ENCODE measurements at regions not wholly inside any gene's neighbourhood (a gene's known extent, or its start where the extent isn't known, plus 50 kb on each side); places are given as distances from the start of the nearest gene placed in this dataset.

DNA sequence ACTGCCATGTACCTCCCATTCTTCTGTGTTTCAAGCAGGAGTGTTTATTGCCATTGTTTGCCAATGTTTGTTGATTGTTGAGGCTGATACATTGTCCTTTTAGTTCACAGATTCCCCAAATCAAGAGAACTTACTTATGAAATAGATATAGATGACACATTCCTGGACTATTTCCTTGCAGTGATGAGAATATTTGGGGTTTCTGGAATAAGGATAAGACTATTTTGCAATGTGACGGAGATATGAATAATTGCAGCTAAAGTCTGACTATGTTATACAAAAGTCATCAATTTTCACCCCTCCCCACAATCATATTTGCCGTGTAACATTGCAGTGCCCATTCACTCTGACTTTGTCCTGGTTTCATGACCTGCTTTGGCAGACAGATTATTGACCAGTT lies 460.8 kb downstream of the CDH10 start:
- no peaks in the 10 kb centered on the region for H3K4me1 ChIP-seq
- H3K9me3 ChIP-seq = peaks cover 0 to 5% (median 0%) of the 10 kb centered on the region in 3 donors
- intact Hi-C loops (cut with DNase I) = no loop called here
- H3K27ac ChIP-seq = no peak overlapping the region
- no peak for TF ChIP-seq POLR2A (IDR thresholded peaks at IDR 0.05)
- TF ChIP-seq, protein P1, sequence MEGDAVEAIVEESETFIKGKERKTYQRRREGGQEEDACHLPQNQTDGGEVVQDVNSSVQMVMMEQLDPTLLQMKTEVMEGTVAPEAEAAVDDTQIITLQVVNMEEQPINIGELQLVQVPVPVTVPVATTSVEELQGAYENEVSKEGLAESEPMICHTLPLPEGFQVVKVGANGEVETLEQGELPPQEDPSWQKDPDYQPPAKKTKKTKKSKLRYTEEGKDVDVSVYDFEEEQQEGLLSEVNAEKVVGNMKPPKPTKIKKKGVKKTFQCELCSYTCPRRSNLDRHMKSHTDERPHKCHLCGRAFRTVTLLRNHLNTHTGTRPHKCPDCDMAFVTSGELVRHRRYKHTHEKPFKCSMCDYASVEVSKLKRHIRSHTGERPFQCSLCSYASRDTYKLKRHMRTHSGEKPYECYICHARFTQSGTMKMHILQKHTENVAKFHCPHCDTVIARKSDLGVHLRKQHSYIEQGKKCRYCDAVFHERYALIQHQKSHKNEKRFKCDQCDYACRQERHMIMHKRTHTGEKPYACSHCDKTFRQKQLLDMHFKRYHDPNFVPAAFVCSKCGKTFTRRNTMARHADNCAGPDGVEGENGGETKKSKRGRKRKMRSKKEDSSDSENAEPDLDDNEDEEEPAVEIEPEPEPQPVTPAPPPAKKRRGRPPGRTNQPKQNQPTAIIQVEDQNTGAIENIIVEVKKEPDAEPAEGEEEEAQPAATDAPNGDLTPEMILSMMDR (IDR thresholded peaks at IDR 0.05) = no peak
- no peak for DNase-seq
- no peaks in the 10 kb centered on the region for H3K36me3 ChIP-seq
- no peak overlapping the region for H3K4me3 ChIP-seq
- no peaks in the 10 kb centered on the region for H3K27me3 ChIP-seq
- 78 to 92% methylated on average over 2 of the region's 2 CpGs for WGBS, 2 donors

DNA sequence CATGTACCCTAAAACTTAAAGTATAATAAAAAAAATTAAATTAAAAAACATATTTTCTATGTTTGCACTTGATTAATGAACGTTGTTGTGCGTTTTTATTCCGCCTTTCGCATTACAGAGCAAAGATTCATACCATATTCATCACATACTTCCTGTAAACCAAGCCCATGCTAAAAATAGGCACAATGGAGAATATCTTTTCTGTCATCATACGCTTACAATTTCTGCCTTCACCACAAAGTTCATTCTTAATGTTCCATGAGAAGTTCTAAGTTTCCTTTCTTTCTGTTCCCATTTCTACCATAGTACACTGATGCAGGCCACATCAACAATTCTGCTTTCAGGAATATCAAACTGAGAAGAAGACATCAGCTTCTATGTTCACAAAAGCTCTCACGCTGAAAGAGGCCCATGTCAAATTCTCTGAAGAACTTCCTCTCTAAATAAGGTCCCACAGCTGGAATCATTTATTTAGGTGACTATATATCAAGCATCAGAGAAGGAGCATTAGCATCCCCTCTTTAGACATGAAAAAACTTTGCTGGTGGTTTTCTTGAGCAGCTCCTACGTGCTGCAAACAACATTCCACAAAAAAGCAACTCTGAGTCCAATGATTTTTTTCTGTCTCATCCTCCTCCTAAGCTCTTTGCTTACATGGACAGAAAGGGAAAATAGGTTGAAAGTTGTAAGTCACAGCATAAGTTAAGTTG lies 456.4 kb downstream of the CDH10 start:
- Histone ChIP-seq H3K9me3 (peaks cover 0 to 4% (median 0%) of the 10 kb centered on the region in 3 donors), H3K27ac (no peak overlapping the region), H3K4me1 (no peaks in the 10 kb centered on the region), H3K4me3 (no peak overlapping the region), H3K36me3 (no peaks in the 10 kb centered on the region), H3K27me3 (no peaks in the 10 kb centered on the region)
- DNase-seq = no peak
- WGBS, 2 donors = 57 to 66% methylated on average over 7 of the region's 7 CpGs
- no peak for TF ChIP-seq POLR2A (IDR thresholded peaks at IDR 0.05)
- TF ChIP-seq, protein P1 (IDR thresholded peaks at IDR 0.05) = no peak
- intact Hi-C loops (cut with DNase I) = no loop called here

DNA sequence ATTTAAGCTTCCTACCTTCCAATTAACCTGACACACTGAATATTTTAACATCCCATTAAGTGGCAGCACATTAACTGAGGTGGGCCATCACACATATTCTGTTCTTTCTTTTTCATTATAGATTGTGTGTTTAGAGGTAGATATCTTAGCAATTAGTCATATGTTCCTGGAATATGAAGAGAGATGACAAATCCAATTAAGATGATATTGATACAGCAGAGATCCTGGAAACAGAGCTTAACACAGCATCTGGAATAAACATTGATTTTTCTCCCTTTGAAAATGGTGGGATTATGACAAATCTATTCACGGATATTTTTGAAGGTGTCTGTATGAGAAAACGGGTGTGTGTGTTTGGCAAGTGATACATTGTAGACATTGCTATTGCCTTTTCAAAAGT lies 448.0 kb downstream of the CDH10 start:
- no peaks in the 10 kb centered on the region for H3K27me3 ChIP-seq
- H3K4me3 ChIP-seq = no peak overlapping the region
- no peak for TF ChIP-seq POLR2A (IDR thresholded peaks at IDR 0.05)
- TF ChIP-seq, protein P1 (IDR thresholded peaks at IDR 0.05) = no peak
- intact Hi-C loops (cut with DNase I) = no loop called here
- peaks cover 0 to 8% (median 4%) of the 10 kb centered on the region in 3 donors for H3K9me3 ChIP-seq
- no peaks in the 10 kb centered on the region for H3K36me3 ChIP-seq
- H3K4me1 ChIP-seq = no peaks in the 10 kb centered on the region
- DNase-seq = no peak
- no peak overlapping the region for H3K27ac ChIP-seq
- 48 to 72% methylated on average over 2 of the region's 2 CpGs for WGBS, 2 donors

DNA sequence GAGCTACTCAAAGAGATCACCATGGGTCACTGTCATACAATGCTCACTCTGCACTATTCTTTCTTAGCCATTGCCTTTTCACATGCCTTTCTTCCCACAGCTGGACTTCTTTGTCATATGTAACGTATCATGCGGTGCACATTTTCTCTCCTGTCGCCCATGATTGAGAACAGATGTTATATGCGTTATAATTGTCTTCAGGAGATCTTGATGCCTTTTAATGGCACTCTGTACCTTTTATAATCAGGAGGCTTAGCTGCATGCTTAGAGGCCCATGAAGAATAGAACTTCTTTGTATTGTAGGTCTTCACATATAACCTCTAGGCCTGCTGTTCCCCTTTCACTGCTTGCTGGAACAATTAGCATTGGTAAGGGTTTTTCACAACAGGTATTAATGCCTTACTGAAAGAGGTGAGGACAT lies 436.1 kb downstream of the CDH10 start:
- H3K36me3 ChIP-seq = no peaks in the 10 kb centered on the region
- no peaks in the 10 kb centered on the region for H3K4me1 ChIP-seq
- no peak overlapping the region for H3K27ac ChIP-seq
- no peak for TF ChIP-seq POLR2A (IDR thresholded peaks at IDR 0.05)
- TF ChIP-seq, protein P1 (IDR thresholded peaks at IDR 0.05) = no peak
- intact Hi-C loops (cut with DNase I) = no loop called here
- H3K27me3 ChIP-seq = no peaks in the 10 kb centered on the region
- H3K4me3 ChIP-seq = no peak overlapping the region
- peaks cover 0 to 6% (median 0%) of the 10 kb centered on the region in 3 donors for H3K9me3 ChIP-seq
- 32 to 53% methylated on average over 4 of the region's 4 CpGs for WGBS, 2 donors
- DNase-seq = no peak

DNA sequence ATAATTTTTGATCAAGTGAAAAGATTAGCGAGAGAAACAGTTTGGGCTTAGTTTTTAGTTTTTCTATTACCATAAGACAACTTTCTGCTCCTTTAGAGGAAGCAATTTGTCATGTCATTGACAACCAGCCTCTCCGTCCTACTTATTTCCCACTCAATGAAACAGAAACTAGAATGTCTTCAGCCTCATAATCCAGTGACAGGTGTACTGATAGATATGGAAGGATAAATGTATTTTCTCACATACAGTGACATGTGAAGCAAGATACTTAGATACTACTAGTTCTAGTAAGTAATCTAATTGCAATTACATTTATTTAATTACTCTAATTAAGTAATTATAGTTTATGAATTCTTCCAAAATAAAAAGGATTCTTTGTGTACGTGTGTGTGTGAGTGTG lies 429.7 kb downstream of the CDH10 start:
- Histone ChIP-seq H3K9me3 (peaks cover 0 to 8% (median 0%) of the 10 kb centered on the region in 3 donors), H3K4me1 (no peaks in the 10 kb centered on the region), H3K4me3 (no peak overlapping the region), H3K27ac (no peak overlapping the region), H3K27me3 (no peaks in the 10 kb centered on the region), H3K36me3 (no peaks in the 10 kb centered on the region)
- intact Hi-C loops (cut with DNase I) = no loop called here
- TF ChIP-seq, protein P1 (IDR thresholded peaks at IDR 0.05) = no peak
- no peak for TF ChIP-seq POLR2A (IDR thresholded peaks at IDR 0.05)
- WGBS, 2 donors = 61 to 64% methylated on average over 3 of the region's 3 CpGs
- DNase-seq = no peak
